EL (cell line): ENCODE measurements at regions not wholly inside any gene's neighbourhood (a gene's known extent, or its start where the extent isn't known, plus 50 kb on each side); places are given as distances from the start of the nearest gene placed in this dataset.
"Not testable (repeated sequence)": the region's sequence is repeated elsewhere in the genome, so short reads cannot be mapped to it uniquely, and the experiment has no call there.

ENCODE experiments used
- DNase-seq: peaks from one replicate; pipeline ENCODE4 v3.0.0-alpha.2; 2016

GRCh38 chr12:19921716-19922115, 446.6 kb upstream of the PDE3A start:
- not testable (repeated sequence) for DNase-seq

GRCh38 chr12:19922717-19923116, 445.6 kb upstream of the PDE3A start:
- no peak for DNase-seq

- no peak for DNase-seq
Measured at GRCh38 chr12:19924360-19924759, 444.0 kb upstream of the PDE3A start.

- DNase-seq, result no peak
Measured at GRCh38 chr12:19925841-19926240, 442.5 kb upstream of the PDE3A start.

- no peak for DNase-seq
Measured at GRCh38 chr12:19926266-19926665, 442.1 kb upstream of the PDE3A start.

- no peak for DNase-seq
Measured at GRCh38 chr12:19927661-19928060, 440.7 kb upstream of the PDE3A start.

- no peak for DNase-seq
Measured at GRCh38 chr12:19932413-19932812, 435.9 kb upstream of the PDE3A start.

GRCh38 chr12:19933924-19934323, 434.4 kb upstream of the PDE3A start:
- no peak for DNase-seq

- no peak for DNase-seq
Measured at GRCh38 chr12:19937161-19937560, 431.2 kb upstream of the PDE3A start.

- peak; percentile 15 for DNase-seq
Measured at GRCh38 chr12:19938031-19938430, 430.3 kb upstream of the PDE3A start.

- DNase-seq, result no peak
Measured at GRCh38 chr12:19938491-19938890, 429.8 kb upstream of the PDE3A start.

- DNase-seq, result no peak
Measured at GRCh38 chr12:19940267-19940666, 428.1 kb upstream of the PDE3A start.

GRCh38 chr12:19941096-19941495, 427.2 kb upstream of the PDE3A start:
- no peak for DNase-seq

GRCh38 chr12:19945559-19946435, 422.5 kb upstream of the PDE3A start:
- peak; percentile 68 for DNase-seq

GRCh38 chr12:19946550-19946949, 421.8 kb upstream of the PDE3A start:
- peak; percentile 96 for DNase-seq

- no peak for DNase-seq
Measured at GRCh38 chr12:19947344-19947743, 421.0 kb upstream of the PDE3A start.

GRCh38 chr12:19951664-19952063, 416.7 kb upstream of the PDE3A start:
- no peak for DNase-seq

- no peak for DNase-seq
Measured at GRCh38 chr12:19953734-19954133, 414.6 kb upstream of the PDE3A start.

- DNase-seq, result no peak
Measured at GRCh38 chr12:19954163-19954562, 414.2 kb upstream of the PDE3A start.

GRCh38 chr12:19957308-19958125, 410.8 kb upstream of the PDE3A start:
- DNase-seq, result peak; percentile 37

- DNase-seq, result no peak
Measured at GRCh38 chr12:19958389-19958788, 409.9 kb upstream of the PDE3A start.

- DNase-seq, result peak; percentile 50
Measured at GRCh38 chr12:19959353-19959752, 409.0 kb upstream of the PDE3A start.

- DNase-seq, result no peak
Measured at GRCh38 chr12:19960527-19960926, 407.8 kb upstream of the PDE3A start.

GRCh38 chr12:19962192-19962591, 406.1 kb upstream of the PDE3A start:
- no peak for DNase-seq
